ENCODE measurements at regions not wholly inside any gene's neighbourhood (a gene's known extent, or its start where the extent isn't known, plus 50 kb on each side); places are given as distances from the start of the nearest gene placed in this dataset.
"Not testable (repeated sequence)": the region's sequence is repeated elsewhere in the genome, so short reads cannot be mapped to it uniquely, and the experiment has no call there.

DNA sequence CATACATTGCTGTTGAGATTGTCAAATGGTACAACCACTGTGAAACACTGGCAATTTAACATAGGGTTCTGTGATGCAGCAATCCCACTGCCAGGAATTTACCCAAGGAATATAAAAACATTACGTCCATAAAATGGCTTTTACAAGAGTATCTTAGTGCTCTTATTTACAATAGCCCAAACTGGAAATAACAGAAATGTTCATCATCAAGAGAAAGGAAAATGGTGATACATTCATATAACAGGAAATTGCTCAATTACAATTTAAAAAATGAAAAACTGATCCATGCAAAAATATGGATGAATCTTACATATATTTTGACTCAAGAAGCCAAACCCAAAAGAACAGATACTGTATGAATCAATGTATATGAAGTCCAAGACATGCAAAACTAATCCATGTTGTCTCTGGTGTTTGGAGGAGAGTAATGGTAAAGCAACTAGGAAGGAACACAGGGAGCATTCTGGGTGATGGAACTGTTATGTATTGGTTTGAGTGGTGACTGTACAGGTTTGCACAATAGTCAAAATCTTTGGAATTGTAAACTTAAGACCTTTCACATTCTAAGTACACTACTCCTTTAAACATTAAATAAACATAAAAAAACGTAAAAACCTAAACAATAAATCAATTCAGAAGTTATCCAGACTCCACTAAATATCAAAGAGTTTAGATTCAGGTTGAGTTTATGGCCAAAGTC is 104.8 kb upstream of the WDR75 start:
- H3K4me1 ChIP-seq (ENCODE audit: control insufficient read depth, insufficient read depth, low read length): peaks cover 5% of the 10 kb centered on the region
- no peak overlapping the region for H3K4me3 ChIP-seq (ENCODE audit: low read length)
- H3K36me3 ChIP-seq (ENCODE audit: control insufficient read depth, insufficient read depth, low read length): no peaks in the 10 kb centered on the region
- H3K27me3 ChIP-seq (ENCODE audit: control insufficient read depth, insufficient read depth, low read length): no peaks in the 10 kb centered on the region
- H3K27ac ChIP-seq (ENCODE audit: low read depth, low read length): peak overlapping the region; percentile 58
- H3K9ac ChIP-seq (ENCODE audit: low read length): no peak overlapping the region

DNA sequence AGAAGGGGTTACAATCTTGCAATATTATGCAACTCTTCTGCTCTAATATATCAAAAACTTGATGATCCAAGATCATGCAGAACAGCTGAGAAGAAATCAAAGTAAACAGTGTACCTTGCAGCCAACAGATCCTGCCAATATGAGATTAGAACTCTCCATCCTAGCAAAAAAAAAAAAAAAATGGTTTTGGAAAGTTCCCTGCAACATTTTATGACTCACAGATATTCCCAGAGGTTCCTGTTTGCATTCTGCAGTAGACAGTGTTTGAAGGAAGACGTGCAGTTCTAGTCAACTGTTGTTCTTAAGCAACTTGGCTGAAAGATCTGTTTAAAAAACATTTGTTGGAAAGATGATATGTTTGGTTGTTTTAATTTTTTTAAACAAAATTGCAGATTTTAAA is 103.6 kb upstream of the WDR75 start:
- H3K27me3 ChIP-seq (ENCODE audit: control insufficient read depth, insufficient read depth, low read length): no peaks in the 10 kb centered on the region
- peaks cover 5% of the 10 kb centered on the region for H3K4me1 ChIP-seq (ENCODE audit: control insufficient read depth, insufficient read depth, low read length)
- H3K9ac ChIP-seq (ENCODE audit: low read length): no peak overlapping the region
- no peaks in the 10 kb centered on the region for H3K36me3 ChIP-seq (ENCODE audit: control insufficient read depth, insufficient read depth, low read length)
- H3K4me3 ChIP-seq (ENCODE audit: low read length): no peak overlapping the region
- peak overlapping the region; percentile 6 for H3K27ac ChIP-seq (ENCODE audit: low read depth, low read length)

DNA sequence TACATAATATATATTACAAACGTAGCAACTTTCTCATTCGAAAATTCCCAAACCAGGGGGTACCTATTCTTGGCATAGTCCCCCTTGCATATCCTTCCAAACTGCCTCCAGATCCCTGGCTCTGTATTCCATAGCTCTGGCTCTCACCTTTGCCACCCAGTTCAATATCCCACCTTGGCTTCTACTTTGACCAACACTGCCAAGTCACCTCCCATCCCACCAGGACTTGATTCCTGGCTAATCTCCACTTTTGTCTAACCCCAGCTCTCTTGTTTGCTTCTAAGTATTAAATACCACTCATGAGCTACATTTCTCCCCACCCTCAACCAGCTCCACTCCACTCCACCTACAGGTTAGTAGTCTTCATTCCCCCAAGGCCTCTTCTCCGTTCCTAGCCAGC is 103.2 kb upstream of the WDR75 start:
- peak overlapping the region; percentile 83 for H3K27ac ChIP-seq (ENCODE audit: low read depth, low read length)
- H3K4me1 ChIP-seq (ENCODE audit: control insufficient read depth, insufficient read depth, low read length): peaks cover 5% of the 10 kb centered on the region
- H3K27me3 ChIP-seq (ENCODE audit: control insufficient read depth, insufficient read depth, low read length): no peaks in the 10 kb centered on the region
- H3K9ac ChIP-seq (ENCODE audit: low read length): no peak overlapping the region
- no peak overlapping the region for H3K4me3 ChIP-seq (ENCODE audit: low read length)
- H3K36me3 ChIP-seq (ENCODE audit: control insufficient read depth, insufficient read depth, low read length): no peaks in the 10 kb centered on the region

DNA sequence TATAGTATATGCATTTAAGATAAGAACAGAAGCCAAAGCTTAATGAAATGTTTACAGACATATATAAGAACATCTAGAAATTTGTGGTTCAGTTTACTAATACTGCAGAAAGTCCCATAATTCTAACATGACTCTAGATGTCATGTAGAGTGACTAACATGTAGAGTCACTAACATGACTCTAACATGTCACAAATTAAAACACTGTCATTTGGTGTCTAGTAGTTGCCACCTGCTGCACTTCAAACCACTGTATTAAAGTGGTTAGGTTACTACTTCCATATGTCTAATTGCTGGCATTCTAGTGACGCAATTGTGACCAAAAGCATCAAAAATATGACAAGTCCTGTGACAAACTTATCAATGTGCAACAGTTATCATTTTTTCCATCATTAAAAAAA is 100.2 kb upstream of the WDR75 start:
- H3K27ac ChIP-seq (ENCODE audit: low read depth, low read length): no peak overlapping the region
- no peak overlapping the region for H3K4me3 ChIP-seq (ENCODE audit: low read length)
- no peaks in the 10 kb centered on the region for H3K36me3 ChIP-seq (ENCODE audit: control insufficient read depth, insufficient read depth, low read length)

DNA sequence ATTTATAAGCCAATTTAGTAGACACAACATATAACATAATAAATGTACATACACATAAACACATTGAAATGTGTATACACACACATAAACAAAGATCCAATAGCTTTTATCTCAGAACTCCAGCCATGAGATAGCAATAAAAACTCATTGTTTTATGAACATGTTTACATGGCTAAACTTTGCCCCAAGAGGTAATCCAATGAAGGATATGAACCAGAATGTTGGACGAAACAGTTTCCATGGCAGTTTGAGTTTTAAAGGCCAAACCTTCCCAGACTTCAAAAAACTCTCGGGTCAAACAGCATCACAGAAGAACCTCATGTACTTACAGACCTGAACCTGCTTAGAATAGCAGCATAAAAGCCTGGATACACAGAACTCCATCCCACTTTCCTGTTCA is 97.2 kb upstream of the WDR75 start:
- H3K4me3 ChIP-seq (ENCODE audit: low read length): no peak overlapping the region
- H3K27me3 ChIP-seq (ENCODE audit: control insufficient read depth, insufficient read depth, low read length): no peaks in the 10 kb centered on the region
- H3K9ac ChIP-seq (ENCODE audit: low read length): no peak overlapping the region
- peaks cover 19% of the 10 kb centered on the region for H3K4me1 ChIP-seq (ENCODE audit: control insufficient read depth, insufficient read depth, low read length)
- peak overlapping the region; percentile 24 for H3K27ac ChIP-seq (ENCODE audit: low read depth, low read length)
- no peaks in the 10 kb centered on the region for H3K36me3 ChIP-seq (ENCODE audit: control insufficient read depth, insufficient read depth, low read length)

More for the DNA sequence above, 100.2 kb upstream of the WDR75 start:
- no peaks in the 10 kb centered on the region for H3K27me3 ChIP-seq (ENCODE audit: control insufficient read depth, insufficient read depth, low read length)
- H3K9ac ChIP-seq (ENCODE audit: low read length): no peak overlapping the region
- peaks cover 16% of the 10 kb centered on the region for H3K4me1 ChIP-seq (ENCODE audit: control insufficient read depth, insufficient read depth, low read length)

DNA sequence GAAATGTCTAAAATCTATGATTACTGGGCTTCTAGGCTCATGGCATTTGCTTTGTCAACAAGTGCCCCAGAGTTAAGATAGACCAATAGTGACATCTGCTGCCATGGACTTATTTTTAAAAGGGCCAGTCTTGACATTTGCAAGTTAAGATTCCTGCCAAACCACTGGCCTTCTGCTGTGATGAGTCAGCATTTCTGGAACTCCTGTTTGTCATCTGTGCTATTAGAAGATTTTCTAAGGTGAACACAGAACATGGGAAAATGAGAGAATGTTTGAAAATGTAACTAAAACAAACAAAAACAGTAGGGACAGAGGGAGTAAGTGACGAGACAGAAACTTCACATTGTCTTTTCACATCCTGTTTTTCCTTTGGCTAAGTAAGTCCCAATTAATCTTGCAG is 93.7 kb upstream of the WDR75 start:
- Histone ChIP-seq H3K4me1 (ENCODE audit: control insufficient read depth, insufficient read depth, low read length) (peaks cover 23% of the 10 kb centered on the region), H3K9ac (ENCODE audit: low read length) (no peak overlapping the region), H3K27me3 (ENCODE audit: control insufficient read depth, insufficient read depth, low read length) (no peaks in the 10 kb centered on the region), H3K27ac (ENCODE audit: low read depth, low read length) (peak overlapping the region; percentile 77), H3K4me3 (ENCODE audit: low read length) (no peak overlapping the region), H3K36me3 (ENCODE audit: control insufficient read depth, insufficient read depth, low read length) (no peaks in the 10 kb centered on the region)

DNA sequence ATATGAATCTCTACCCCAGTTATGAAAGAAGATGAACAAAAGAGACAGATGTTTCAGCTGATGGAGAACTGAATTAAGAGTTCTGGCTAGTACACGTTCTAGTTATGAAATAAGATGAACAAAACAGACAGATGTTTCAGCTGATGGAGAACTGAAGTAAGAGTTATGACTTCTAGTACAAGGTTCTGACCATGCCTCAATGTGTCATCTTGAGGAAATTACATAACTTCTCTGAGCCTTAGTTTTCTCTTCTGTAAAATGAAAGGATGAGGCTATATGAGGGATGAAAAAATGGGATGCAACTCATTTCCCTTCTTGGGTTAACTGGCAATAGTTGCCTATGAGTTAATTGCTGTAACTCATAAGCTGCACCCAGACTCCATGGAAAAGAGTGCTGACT is 92.9 kb upstream of the WDR75 start:
- H3K9ac ChIP-seq (ENCODE audit: low read length): no peak overlapping the region
- H3K27ac ChIP-seq (ENCODE audit: low read depth, low read length): peak overlapping the region; percentile 77
- H3K4me3 ChIP-seq (ENCODE audit: low read length): no peak overlapping the region
- H3K27me3 ChIP-seq (ENCODE audit: control insufficient read depth, insufficient read depth, low read length): no peaks in the 10 kb centered on the region
- peaks cover 23% of the 10 kb centered on the region for H3K4me1 ChIP-seq (ENCODE audit: control insufficient read depth, insufficient read depth, low read length)
- H3K36me3 ChIP-seq (ENCODE audit: control insufficient read depth, insufficient read depth, low read length): no peaks in the 10 kb centered on the region

DNA sequence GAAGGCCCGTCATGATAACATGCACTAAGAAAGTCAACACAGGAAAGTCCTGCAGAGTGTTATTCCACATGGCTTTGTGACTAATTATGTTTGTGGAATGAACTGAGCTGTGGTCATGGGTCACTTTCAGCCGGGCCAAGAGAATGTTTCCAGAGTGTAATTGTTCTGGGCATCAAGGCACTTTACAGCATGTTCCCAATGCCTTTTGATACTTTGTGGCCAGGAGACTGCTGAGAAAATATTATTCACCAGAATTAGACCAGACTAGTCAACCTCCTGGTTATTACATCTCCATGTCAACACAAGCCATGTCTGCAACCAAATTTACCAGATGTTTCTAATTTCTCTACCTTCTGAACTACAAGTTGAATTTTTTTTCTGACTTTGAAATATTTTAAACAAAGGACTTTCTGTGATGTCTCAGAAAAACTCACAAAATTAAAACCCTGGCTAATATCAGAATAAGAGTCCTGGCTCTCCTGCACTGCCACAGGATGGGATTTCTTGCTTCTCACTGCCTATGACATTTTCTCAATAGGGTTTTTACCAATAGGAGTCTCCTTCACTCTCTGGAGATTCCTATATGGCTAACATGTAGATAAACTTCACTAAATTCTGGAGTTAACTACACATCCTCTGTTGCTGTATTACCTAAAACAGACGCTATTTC is 90.6 kb upstream of the WDR75 start:
- H3K4me3 ChIP-seq (ENCODE audit: low read length): no peak overlapping the region
- H3K27me3 ChIP-seq (ENCODE audit: control insufficient read depth, insufficient read depth, low read length): no peaks in the 10 kb centered on the region
- H3K9ac ChIP-seq (ENCODE audit: low read length): no peak overlapping the region
- peak overlapping the region; percentile 80 for H3K27ac ChIP-seq (ENCODE audit: low read depth, low read length)
- H3K36me3 ChIP-seq (ENCODE audit: control insufficient read depth, insufficient read depth, low read length): no peaks in the 10 kb centered on the region
- H3K4me1 ChIP-seq (ENCODE audit: control insufficient read depth, insufficient read depth, low read length): peaks cover 12% of the 10 kb centered on the region

DNA sequence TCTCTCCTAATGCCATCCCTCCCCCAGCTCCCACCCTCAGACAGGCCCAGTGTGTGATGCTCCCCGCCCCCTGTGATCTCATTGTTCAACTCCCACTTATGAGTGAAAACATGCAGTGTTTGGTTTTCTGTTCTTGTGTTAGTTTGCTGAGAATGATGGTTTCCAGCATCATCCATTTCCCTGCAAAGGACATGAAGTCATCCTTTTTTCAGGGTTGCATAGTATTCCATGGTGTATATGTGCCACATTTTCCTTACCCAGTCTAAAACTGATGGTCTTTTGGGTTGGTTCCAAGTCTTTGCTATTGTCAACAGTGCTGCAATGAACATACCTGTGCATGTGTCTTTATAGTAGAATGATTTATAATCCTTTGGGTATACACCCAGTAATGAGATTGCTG is 89.3 kb upstream of the WDR75 start:
- H3K27me3 ChIP-seq (ENCODE audit: control insufficient read depth, insufficient read depth, low read length); H3K9ac ChIP-seq (ENCODE audit: low read length); H3K27ac ChIP-seq (ENCODE audit: low read depth, low read length); H3K4me3 ChIP-seq (ENCODE audit: low read length); H3K36me3 ChIP-seq (ENCODE audit: control insufficient read depth, insufficient read depth, low read length): not testable (repeated sequence)
- peaks cover 10% of the 10 kb centered on the region for H3K4me1 ChIP-seq (ENCODE audit: control insufficient read depth, insufficient read depth, low read length)

DNA sequence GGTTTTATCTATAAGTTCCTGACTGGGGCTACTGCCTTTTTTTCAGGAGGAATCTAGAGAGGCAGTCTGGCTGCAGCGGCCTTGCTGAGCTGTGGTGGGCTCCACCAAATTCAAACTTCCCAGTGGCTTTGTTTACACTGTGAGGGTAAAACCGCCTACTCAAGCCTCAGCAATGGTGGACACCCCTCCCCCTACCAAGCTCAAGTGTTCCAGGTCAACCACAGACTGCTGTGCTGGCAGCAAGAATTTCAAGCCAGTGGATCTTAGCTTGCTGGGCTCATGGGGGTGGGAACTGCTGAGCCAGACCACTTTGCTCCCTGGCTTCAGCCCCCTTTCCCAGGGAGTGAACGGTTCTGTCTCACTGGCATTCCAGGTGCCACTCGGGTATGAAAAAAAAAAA is 83.9 kb upstream of the WDR75 start:
- H3K4me1 ChIP-seq (ENCODE audit: control insufficient read depth, insufficient read depth, low read length); H3K9ac ChIP-seq (ENCODE audit: low read length); H3K4me3 ChIP-seq (ENCODE audit: low read length); H3K36me3 ChIP-seq (ENCODE audit: control insufficient read depth, insufficient read depth, low read length); H3K27ac ChIP-seq (ENCODE audit: low read depth, low read length); H3K27me3 ChIP-seq (ENCODE audit: control insufficient read depth, insufficient read depth, low read length): not testable (repeated sequence)

DNA sequence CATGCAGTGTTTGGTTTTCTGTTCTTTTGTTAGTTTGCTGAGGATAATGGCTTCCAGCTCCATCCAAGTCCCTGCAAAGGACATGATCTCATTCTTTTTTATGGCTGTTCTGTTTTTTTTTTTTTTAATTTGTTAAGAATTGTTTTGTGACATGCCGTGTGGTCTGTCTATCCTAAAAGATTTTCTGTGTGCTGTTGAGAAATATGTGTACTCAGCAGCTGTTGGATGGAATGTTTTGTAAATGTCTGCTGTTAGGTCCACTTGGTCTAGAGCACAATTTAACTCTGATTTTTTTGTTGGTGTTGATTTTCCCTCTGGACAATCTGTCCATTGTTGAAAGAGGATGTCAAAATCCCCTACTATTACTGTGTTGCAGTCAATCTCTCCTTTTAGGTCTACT is 80.4 kb upstream of the WDR75 start:
- Histone ChIP-seq H3K36me3 (ENCODE audit: control insufficient read depth, insufficient read depth, low read length) (no peaks in the 10 kb centered on the region), H3K27ac (ENCODE audit: low read depth, low read length) (no peak overlapping the region), H3K27me3 (ENCODE audit: control insufficient read depth, insufficient read depth, low read length) (no peaks in the 10 kb centered on the region), H3K4me3 (ENCODE audit: low read length) (no peak overlapping the region), H3K4me1 (ENCODE audit: control insufficient read depth, insufficient read depth, low read length) (peaks cover 2% of the 10 kb centered on the region), H3K9ac (ENCODE audit: low read length) (no peak overlapping the region)

DNA sequence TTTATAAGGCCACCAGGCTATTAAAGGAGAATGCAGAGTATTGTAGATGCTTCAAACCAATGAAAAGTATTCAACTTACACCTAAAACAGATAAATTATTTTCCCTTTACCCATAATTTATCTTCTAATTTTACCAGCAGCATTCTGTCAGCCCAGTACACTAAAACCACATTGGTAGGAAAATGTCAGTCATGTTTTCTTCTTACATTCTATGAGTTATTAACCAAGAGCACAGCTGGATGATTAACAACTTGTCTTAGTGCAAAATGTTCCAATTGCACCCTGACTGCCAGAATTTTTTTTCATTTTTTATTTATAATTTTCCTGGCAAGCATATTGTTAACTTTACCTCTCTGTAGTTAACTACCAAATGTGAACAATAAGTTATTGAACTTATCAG is 79.0 kb upstream of the WDR75 start:
- Histone ChIP-seq H3K27me3 (ENCODE audit: control insufficient read depth, insufficient read depth, low read length) (no peaks in the 10 kb centered on the region), H3K4me3 (ENCODE audit: low read length) (no peak overlapping the region), H3K4me1 (ENCODE audit: control insufficient read depth, insufficient read depth, low read length) (peaks cover 2% of the 10 kb centered on the region), H3K36me3 (ENCODE audit: control insufficient read depth, insufficient read depth, low read length) (no peaks in the 10 kb centered on the region), H3K9ac (ENCODE audit: low read length) (no peak overlapping the region), H3K27ac (ENCODE audit: low read depth, low read length) (no peak overlapping the region)

DNA sequence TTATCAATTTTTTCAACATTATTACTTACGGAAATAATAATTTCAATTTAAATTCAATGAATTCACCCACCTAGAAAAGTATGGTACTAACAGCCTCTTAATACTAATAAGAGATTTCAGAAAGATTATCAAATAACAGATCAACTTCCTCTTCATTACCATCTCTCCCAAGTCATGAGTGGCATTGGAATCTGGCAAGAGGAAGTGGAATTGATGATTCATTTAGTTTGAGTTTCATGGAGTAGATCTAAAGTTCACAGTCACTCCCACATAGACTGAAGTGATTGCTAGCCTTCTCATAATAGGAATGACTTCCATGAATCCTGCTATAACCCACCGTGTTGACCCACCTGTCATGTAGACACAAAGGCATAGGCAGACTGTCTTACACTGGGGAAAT is 77.7 kb upstream of the WDR75 start:
- Histone ChIP-seq H3K27me3 (ENCODE audit: control insufficient read depth, insufficient read depth, low read length) (no peaks in the 10 kb centered on the region), H3K9ac (ENCODE audit: low read length) (no peak overlapping the region), H3K27ac (ENCODE audit: low read depth, low read length) (no peak overlapping the region), H3K4me1 (ENCODE audit: control insufficient read depth, insufficient read depth, low read length) (peaks cover 2% of the 10 kb centered on the region), H3K4me3 (ENCODE audit: low read length) (no peak overlapping the region), H3K36me3 (ENCODE audit: control insufficient read depth, insufficient read depth, low read length) (no peaks in the 10 kb centered on the region)
